AG04450 (cell line): ENCODE measurements at regions not wholly inside any gene's neighbourhood (a gene's known extent, or its start where the extent isn't known, plus 50 kb on each side); places are given as distances from the start of the nearest gene placed in this dataset.

Source experiments
- CTCF ChIA-PET: fragments of 300-600, 350-600 bp; formaldehyde crosslinking; extraction: SDS; loops from one replicate; lab custom pipeline; 2022; ENCODE audit warnings: antibody characterized with exemption, inconsistent platforms; lab: Charles Lee
- POLR2A ChIA-PET: fragments of 350-600 bp; formaldehyde crosslinking; extraction: SDS; loops from one replicate; lab custom pipeline; 2021; ENCODE audit warnings: antibody characterized with exemption, inconsistent platforms; lab: Yijun Ruan, JAX
- DNase-seq: peaks from one replicate; pipeline ENCODE4 v3.0.0-alpha.2; 2011; ENCODE audit warnings: low read depth, low spot score
- H3K27ac ChIP-seq: one replicate; pipeline ENCODE4 v1.5.1; 2012; ENCODE audit warnings: low read depth, low read length, control low read depth
- H3K27me3 ChIP-seq: one replicate; pipeline ENCODE4 v1.6.0; 2012; ENCODE audit warnings: low read length; ENCODE audit not compliant: control insufficient read depth, insufficient read depth
- H3K4me3 ChIP-seq: 2 replicates; pipeline ENCODE4 v1.5.1; 2011; ENCODE audit warnings: mild to moderate bottlenecking, low read depth, low read length, control low read depth
- H3K9me3 ChIP-seq: 2 replicates; pipeline ENCODE4 v1.5.1; 2012; ENCODE audit warnings: low read length; ENCODE audit not compliant: control insufficient read depth, insufficient read depth
- CTCF ChIP-seq: IDR thresholded peaks from 2 replicates; pipeline ENCODE4 v1.5.1; 2011; ENCODE audit warnings: low read depth, low read length, control low read depth, inconsistent platforms

DNA sequence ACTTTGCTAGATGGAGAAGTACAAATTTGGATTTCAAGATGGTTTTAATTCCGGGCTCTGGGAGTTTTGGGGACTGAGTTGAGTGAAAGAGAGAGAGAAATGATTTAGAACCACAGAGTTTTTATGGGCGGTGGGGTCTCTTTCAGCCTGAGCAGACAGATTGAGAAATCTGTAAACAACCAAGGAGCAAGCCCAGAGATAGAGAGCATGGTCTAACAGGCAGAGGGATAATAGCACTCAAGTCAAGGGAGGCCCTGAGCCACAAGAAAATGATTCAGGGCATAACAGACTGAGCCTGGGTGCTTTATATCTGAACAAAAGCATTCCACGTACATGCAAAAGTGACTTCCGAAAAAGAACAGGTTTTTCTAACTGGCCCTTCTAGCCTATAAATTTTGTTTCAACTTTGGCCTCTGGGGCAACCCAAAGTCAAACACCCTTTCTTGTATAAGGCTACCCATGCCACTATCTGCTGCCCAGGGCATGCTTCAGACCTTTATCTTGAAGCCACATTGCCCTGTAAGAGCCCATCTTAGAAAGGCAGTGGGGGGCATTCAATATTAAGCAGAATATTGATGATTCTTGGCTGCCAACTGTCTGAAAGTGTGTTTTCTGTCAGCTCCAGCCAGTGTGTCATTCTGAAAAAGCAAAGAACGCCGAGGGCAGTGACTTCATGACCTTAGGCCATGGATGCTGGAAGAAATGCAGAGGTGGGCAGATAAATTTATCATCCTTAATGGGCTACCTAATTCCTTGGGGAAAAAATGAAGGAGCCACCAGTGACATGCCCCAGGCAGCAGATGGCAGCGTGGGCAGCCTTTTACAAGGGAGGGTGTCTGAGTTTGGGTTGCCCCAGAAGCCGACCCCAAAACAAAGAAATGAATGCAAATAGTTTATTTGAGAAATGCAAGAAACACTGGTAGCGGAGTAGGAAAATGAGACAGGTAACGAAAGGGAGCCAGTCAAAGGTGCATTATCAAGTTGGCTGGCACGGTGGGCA, 637.6 kb downstream of the MID1IP1 start:
- Histone ChIP-seq H3K4me3 (no peak overlapping the region), H3K27ac (no peak overlapping the region), H3K27me3 (no peaks in the 10 kb centered on the region), H3K9me3 (no peaks in the 10 kb centered on the region)
- ChIA-PET POLR2A (no interaction called here), CTCF (no interaction called here)
- DNase-seq = no peak
- TF ChIP-seq CTCF = no peak

DNA sequence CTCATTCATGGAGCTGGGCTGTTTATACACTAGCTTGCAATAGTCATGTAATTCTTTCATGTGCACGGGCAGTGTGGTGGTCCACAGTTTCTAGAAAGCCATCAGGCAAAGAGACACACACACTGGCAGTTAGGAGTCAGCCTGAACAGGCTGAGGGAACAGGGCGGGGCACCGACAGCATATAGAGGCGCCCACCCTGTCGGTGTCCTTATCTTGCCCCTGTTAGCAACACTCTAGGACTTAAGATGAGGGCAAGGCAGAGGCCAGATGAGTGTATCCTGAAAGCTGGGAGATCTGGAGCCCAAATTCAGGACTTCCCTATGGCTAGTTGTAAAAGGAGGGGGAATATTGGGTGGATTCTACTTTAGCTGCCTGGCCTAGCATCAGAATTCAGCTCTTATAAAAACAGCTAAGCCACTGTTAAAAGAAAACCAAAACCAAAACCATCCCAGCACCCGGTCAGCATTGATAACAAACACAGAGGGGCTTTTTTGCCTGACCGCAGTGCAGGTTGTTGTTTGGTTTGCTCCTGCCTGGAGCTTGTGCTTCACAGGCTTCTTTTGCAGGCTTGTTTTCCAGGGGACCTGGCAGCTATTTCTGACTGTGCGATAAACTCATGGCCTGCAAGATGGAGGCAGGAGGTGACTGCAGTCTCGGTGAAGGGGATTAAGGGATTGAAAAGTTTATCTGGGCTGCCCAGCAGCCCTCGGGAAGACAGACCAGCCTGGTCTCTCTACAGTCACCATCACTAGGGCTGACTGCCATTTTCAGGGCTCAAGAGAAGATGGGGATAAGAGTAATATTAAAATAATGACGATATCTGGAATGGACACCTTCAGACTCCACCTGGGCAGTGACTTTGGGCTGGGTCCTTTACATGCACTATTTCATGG, 638.9 kb downstream of the MID1IP1 start:
- no peak for DNase-seq
- Histone ChIP-seq H3K9me3 (no peaks in the 10 kb centered on the region), H3K4me3 (no peak overlapping the region), H3K27me3 (no peaks in the 10 kb centered on the region), H3K27ac (no peak overlapping the region)
- no peak for TF ChIP-seq CTCF
- ChIA-PET CTCF (no interaction called here), POLR2A (no interaction called here)

DNA sequence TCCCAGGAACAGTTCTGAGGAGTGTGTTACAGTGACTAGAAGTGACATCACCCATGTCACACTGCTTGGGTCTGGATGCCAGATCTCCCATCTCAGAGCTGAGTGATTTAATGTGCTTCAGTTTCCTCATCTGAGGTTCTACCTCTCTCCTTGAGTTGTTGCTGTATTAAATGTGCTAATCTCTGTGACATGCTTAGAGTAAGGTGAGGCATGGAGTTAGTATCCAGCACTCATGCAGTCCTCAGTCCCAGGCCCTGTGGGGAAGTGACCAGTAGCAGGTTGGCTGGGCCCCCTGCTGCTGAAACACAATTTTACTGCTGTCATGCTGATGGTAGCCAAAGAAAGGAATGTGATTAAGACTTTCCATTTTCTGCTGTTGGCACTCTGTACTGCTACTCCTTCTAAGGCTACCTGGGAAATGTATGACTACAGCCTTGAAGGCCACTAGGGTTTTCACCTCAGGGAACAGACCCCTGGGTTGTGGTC, 639.6 kb downstream of the MID1IP1 start:
- no peak overlapping the region for H3K27ac ChIP-seq
- H3K9me3 ChIP-seq = no peaks in the 10 kb centered on the region
- ChIA-PET POLR2A (no interaction called here), CTCF (no interaction called here)
- no peak for DNase-seq
- H3K27me3 ChIP-seq = no peaks in the 10 kb centered on the region
- H3K4me3 ChIP-seq = no peak overlapping the region
- TF ChIP-seq CTCF = no peak

DNA sequence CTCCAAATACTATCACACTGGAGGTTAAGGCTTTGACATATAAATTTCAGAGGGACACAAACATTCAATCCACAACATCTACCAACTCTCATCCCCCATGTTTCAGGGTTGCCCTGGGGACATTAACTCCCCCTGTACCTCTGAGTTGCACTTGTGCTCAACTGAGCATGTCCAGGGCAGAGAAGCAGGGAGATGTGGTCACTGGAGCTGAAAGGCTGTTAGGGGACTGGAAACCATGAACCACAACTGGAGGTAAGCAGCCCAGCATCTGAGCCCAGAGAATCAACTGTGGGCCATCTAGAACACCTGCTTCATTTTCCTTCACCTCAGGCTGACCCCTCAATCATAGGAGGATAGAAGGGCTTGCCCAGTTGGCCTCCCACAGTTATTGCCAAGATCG, 641.1 kb downstream of the MID1IP1 start:
- TF ChIP-seq CTCF = no peak
- ChIA-PET CTCF (no interaction called here), POLR2A (no interaction called here)
- Histone ChIP-seq H3K9me3 (no peaks in the 10 kb centered on the region), H3K27me3 (no peaks in the 10 kb centered on the region), H3K4me3 (no peak overlapping the region), H3K27ac (no peak overlapping the region)
- no peak for DNase-seq

DNA sequence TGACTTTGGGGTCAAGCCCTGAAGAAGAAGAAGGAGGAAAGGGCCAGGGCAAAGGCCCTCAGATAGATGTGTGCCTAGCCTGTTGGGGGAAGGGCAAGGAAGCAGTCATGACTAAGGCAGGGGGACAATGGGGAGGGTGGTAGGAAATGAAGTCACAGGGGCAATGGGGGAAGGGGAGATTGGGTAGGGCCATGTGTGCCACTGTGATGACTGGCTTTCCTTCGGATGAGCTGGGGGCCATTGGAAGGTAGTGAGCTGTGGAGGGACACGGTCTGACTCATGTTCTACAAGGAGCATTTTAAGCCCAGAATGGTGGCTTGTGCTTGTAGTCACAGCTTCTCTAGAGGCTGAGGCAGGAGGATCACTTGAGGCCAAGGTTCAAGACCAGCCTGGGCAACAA, 642.0 kb downstream of the MID1IP1 start:
- TF ChIP-seq CTCF = no peak
- POLR2A ChIA-PET = no interaction called here
- no peaks in the 10 kb centered on the region for H3K9me3 ChIP-seq
- CTCF ChIA-PET = no interaction called here
- DNase-seq = no peak
- no peak overlapping the region for H3K4me3 ChIP-seq
- no peak overlapping the region for H3K27ac ChIP-seq
- no peaks in the 10 kb centered on the region for H3K27me3 ChIP-seq
